ENCODE measurements at regions not wholly inside any gene's neighbourhood (a gene's known extent, or its start where the extent isn't known, plus 50 kb on each side); places are given as distances from the start of the nearest gene placed in this dataset.
"Not testable (repeated sequence)": the region's sequence is repeated elsewhere in the genome, so short reads cannot be mapped to it uniquely, and the experiment has no call there.

- no peak for DNase-seq (ENCODE audit: low read depth in 2 of 3, low spot score in 2 of 3)
Measured at GRCh38 chr12:46627686-46628085, 198.1 kb downstream of the SLC38A4 start.

GRCh38 chr12:46619474-46619873 lies 206.3 kb downstream of the SLC38A4 start:
- not testable (repeated sequence) for DNase-seq (ENCODE audit: low read depth in 2 of 3, low spot score in 2 of 3)

- not testable (repeated sequence) for DNase-seq (ENCODE audit: low read depth in 2 of 3, low spot score in 2 of 3)
Measured at GRCh38 chr12:46617737-46618136, 208.1 kb downstream of the SLC38A4 start.

GRCh38 chr12:46617167-46617566 lies 208.6 kb downstream of the SLC38A4 start:
- DNase-seq (ENCODE audit: low read depth in 2 of 3, low spot score in 2 of 3), result no peak

GRCh38 chr12:46610754-46611153 lies 215.0 kb downstream of the SLC38A4 start:
- DNase-seq (ENCODE audit: low read depth in 2 of 3, low spot score in 2 of 3), result no peak

GRCh38 chr12:46609674-46610073 lies 216.1 kb downstream of the SLC38A4 start:
- no peak for DNase-seq (ENCODE audit: low read depth in 2 of 3, low spot score in 2 of 3)

GRCh38 chr12:46609273-46609623 lies 216.5 kb downstream of the SLC38A4 start:
- DNase-seq (ENCODE audit: low read depth in 2 of 3, low spot score in 2 of 3), result no peak

- DNase-seq (ENCODE audit: low read depth in 2 of 3, low spot score in 2 of 3), result no peak
Measured at GRCh38 chr12:46608431-46609272, 217.1 kb downstream of the SLC38A4 start.

- no peak for DNase-seq (ENCODE audit: low read depth in 2 of 3, low spot score in 2 of 3)
Measured at GRCh38 chr12:46604684-46605083, 221.1 kb downstream of the SLC38A4 start.

GRCh38 chr12:46603776-46604456 lies 221.9 kb downstream of the SLC38A4 start:
- no peak for DNase-seq (ENCODE audit: low read depth in 2 of 3, low spot score in 2 of 3)

GRCh38 chr12:46602474-46602873 lies 223.3 kb downstream of the SLC38A4 start:
- no peak for DNase-seq (ENCODE audit: low read depth in 2 of 3, low spot score in 2 of 3)

- no peak for DNase-seq (ENCODE audit: low read depth in 2 of 3, low spot score in 2 of 3)
Measured at GRCh38 chr12:46590991-46591703, 218.6 kb upstream of the SLC38A2 start.

- no peak for DNase-seq (ENCODE audit: low read depth in 2 of 3, low spot score in 2 of 3)
Measured at GRCh38 chr12:46585854-46586621, 213.5 kb upstream of the SLC38A2 start.

- DNase-seq (ENCODE audit: low read depth in 2 of 3, low spot score in 2 of 3), result not testable (repeated sequence)
Measured at GRCh38 chr12:46584098-46584497, 211.5 kb upstream of the SLC38A2 start.

- DNase-seq (ENCODE audit: low read depth in 2 of 3, low spot score in 2 of 3), result not testable (repeated sequence)
Measured at GRCh38 chr12:46581990-46582389, 209.4 kb upstream of the SLC38A2 start.

GRCh38 chr12:46580445-46580844 lies 207.9 kb upstream of the SLC38A2 start:
- DNase-seq (ENCODE audit: low read depth in 2 of 3, low spot score in 2 of 3), result no peak

GRCh38 chr12:46579474-46579873 lies 206.9 kb upstream of the SLC38A2 start:
- no peak for DNase-seq (ENCODE audit: low read depth in 2 of 3, low spot score in 2 of 3)

GRCh38 chr12:46578190-46578982 lies 205.8 kb upstream of the SLC38A2 start:
- DNase-seq (ENCODE audit: low read depth in 2 of 3, low spot score in 2 of 3), result no peak

GRCh38 chr12:46577063-46577776 lies 204.6 kb upstream of the SLC38A2 start:
- DNase-seq (ENCODE audit: low read depth in 2 of 3, low spot score in 2 of 3), result no peak

- no peak for DNase-seq (ENCODE audit: low read depth in 2 of 3, low spot score in 2 of 3)
Measured at GRCh38 chr12:46574847-46575246, 202.3 kb upstream of the SLC38A2 start.
